HCT116 (cell line): ENCODE measurements at regions not wholly inside any gene's neighbourhood (a gene's known extent, or its start where the extent isn't known, plus 50 kb on each side); places are given as distances from the start of the nearest gene placed in this dataset.

ENCODE experiments used
- ATAC-seq: fragments of 200-7000 bp; cut with Tn5 transposase; 2 replicates; pipeline ENCODE4 v1.9.1; 2020; ENCODE audit warnings: mild to moderate bottlenecking, moderate library complexity
- BruUV-seq: library from RNA; stranded (reverse); fragments of 400-500 nt; replicated peaks from 2 replicates; lab custom pipeline; 2021; lab: Mats Ljungman, UMichigan
- CTCF ChIA-PET: fragments of 300-600 bp; sonication (Branson Sonifier 250); formaldehyde crosslinking; loops from one replicate; lab custom pipeline; 2021; ENCODE audit warnings: antibody characterized with exemption; lab: Charles Lee
- POLR2A ChIA-PET: fragments of 300-600, 350-600 bp; sonication (Branson Sonifier 250); formaldehyde crosslinking; loops from one replicate; lab custom pipeline; 2021; ENCODE audit warnings: antibody characterized with exemption; lab: Charles Lee
- RAD21 ChIA-PET, 2 experiments: fragments of 300-600 bp; sonication (Branson Sonifier 250); formaldehyde crosslinking; loops; one replicate each; lab custom pipeline; 2023; ENCODE audit warnings: low total read pairs in 2 of 2; ENCODE audit not compliant: uncharacterized antibody in 2 of 2, unreplicated experiment in 2 of 2, low non-redundant PET in 1 of 2; lab: Charles Lee
- DNase-seq: peaks from one replicate; pipeline ENCODE4 v3.0.0-alpha.2; 2010; ENCODE audit warnings: low read depth, low spot score
- H2AFZ ChIP-seq: fragments of 200-600 bp; shearing (Covaris generic), sonication (generic); 2 replicates; pipeline ENCODE4 v1.6.1; 2017; ENCODE audit warnings: low read depth, mixed run types, mixed read lengths, antibody characterized with exemption, low read length; ENCODE audit not compliant: poor library complexity, severe bottlenecking
- H3K27ac ChIP-seq: 2 replicates; pipeline ENCODE4 v1.5.1; 2012; ENCODE audit warnings: low read depth, low read length
- H3K27me3 ChIP-seq: fragments of 200-600 bp; sonication (generic); 2 replicates; pipeline ENCODE4 v1.6.1; 2016; ENCODE audit warnings: mixed run types, low read length, mixed read lengths; ENCODE audit not compliant: insufficient read depth
- H3K36me3 ChIP-seq, 2 experiments: fragments of 200-500 bp in 1 of 2; fragments of 200-600 bp in 1 of 2; sonication (Bioruptor generic) in 1 of 2; sonication (generic) in 1 of 2; 2 replicates each; pipeline versions ENCODE4 v1.5.1 to v1.6.1; 2014 to 2016; ENCODE audit warnings: low read length in 2 of 2, inconsistent platforms in 1 of 2, mixed read lengths in 1 of 2, mixed run types in 1 of 2; ENCODE audit not compliant: insufficient read depth in 2 of 2, control insufficient read depth in 1 of 2
- H3K4me1 ChIP-seq, 2 experiments: fragments of 200-600 bp in 1 of 2; sonication (generic) in 1 of 2; 2 replicates each; pipeline versions ENCODE4 v1.5.1 to v1.6.1; 2012 to 2017; ENCODE audit warnings: low read length in 2 of 2, inconsistent platforms in 1 of 2, mild to moderate bottlenecking in 1 of 2, mixed read lengths in 1 of 2, mixed run types in 1 of 2, moderate library complexity in 1 of 2; ENCODE audit not compliant: insufficient read depth in 2 of 2, control insufficient read depth in 1 of 2
- H3K4me2 ChIP-seq: fragments of 200-600 bp; sonication (generic); 2 replicates; pipeline ENCODE4 v1.6.1; 2017; ENCODE audit warnings: mixed run types, low read length, mixed read lengths
- H3K4me3 ChIP-seq, 2 experiments: fragments of 200-600 bp in 1 of 2; sonication (generic) in 1 of 2; replicated peaks in 1 of 2; 2 replicates each; pipeline ENCODE4 v1.5.1; 2011 to 2016; ENCODE audit warnings: low read length in 2 of 2, control low read depth in 1 of 2, low read depth in 1 of 2, mild to moderate bottlenecking in 1 of 2, mixed read lengths in 1 of 2, mixed run types in 1 of 2
- H3K79me2 ChIP-seq: fragments of 200-600 bp; sonication (generic); 2 replicates; pipeline ENCODE4 v1.6.1; 2017; ENCODE audit warnings: mild to moderate bottlenecking, mixed run types, low read length, moderate library complexity, mixed read lengths; ENCODE audit not compliant: insufficient read depth
- H3K9ac ChIP-seq: fragments of 200-600 bp; sonication (generic); 2 replicates; pipeline ENCODE4 v1.6.1; 2016; ENCODE audit warnings: low read length, mixed read lengths
- H3K9me2 ChIP-seq: fragments of 200-600 bp; sonication (generic), shearing (Covaris generic); 2 replicates; pipeline ENCODE4 v1.6.1; 2017; ENCODE audit warnings: mixed run types, mild to moderate bottlenecking, moderate library complexity; ENCODE audit not compliant: insufficient read depth
- H3K9me3 ChIP-seq, 2 experiments: fragments of 200-500 bp in 1 of 2; fragments of 200-600 bp in 1 of 2; sonication (Bioruptor generic) in 1 of 2; sonication (generic) in 1 of 2; 2 replicates each; pipeline ENCODE4 v1.6.1; 2014 to 2017; ENCODE audit warnings: low read length in 2 of 2, mixed read lengths in 2 of 2, inconsistent platforms in 1 of 2, low read depth in 1 of 2, mild to moderate bottlenecking in 1 of 2, mixed run types in 1 of 2, moderate library complexity in 1 of 2; ENCODE audit not compliant: control insufficient read depth in 1 of 2, insufficient read depth in 1 of 2
- H4K20me1 ChIP-seq: fragments of 200-600 bp; sonication (generic), shearing (Covaris generic); 2 replicates; pipeline ENCODE4 v1.6.1; 2017; ENCODE audit warnings: mixed run types, mild to moderate bottlenecking, moderate library complexity; ENCODE audit not compliant: insufficient read depth
- CTCF ChIP-seq, 3 experiments: fragments of 200-600 bp in 1 of 3; sonication (generic) in 1 of 3; IDR thresholded peaks in 2 of 3; conservative IDR thresholded peaks in 1 of 3; 2 replicates each; pipeline ENCODE4 v1.5.1; 2012 to 2017; ENCODE audit warnings: low read depth in 2 of 3, low read length in 2 of 3, antibody characterized with exemption in 1 of 3, borderline replicate concordance in 1 of 3, control low read depth in 1 of 3, mild to moderate bottlenecking in 1 of 3, mixed read lengths in 1 of 3, mixed run types in 1 of 3, moderate library complexity in 1 of 3; ENCODE audit not compliant: insufficient read depth in 1 of 3
- ELF1 ChIP-seq: IDR thresholded peaks from 2 replicates; pipeline ENCODE4 v1.6.1; 2012; ENCODE audit warnings: low read depth, borderline replicate concordance
- EZH2 ChIP-seq: fragments of 200-600 bp; sonication (generic); IDR thresholded peaks from 2 replicates; pipeline ENCODE4 v1.6.1; 2017; ENCODE audit warnings: antibody characterized with exemption, mixed run types
- EZH2phosphoT487 ChIP-seq: fragments of 200-600 bp; IDR thresholded peaks from 2 replicates; pipeline ENCODE4 v1.6.1; 2018; ENCODE audit warnings: antibody characterized with exemption, borderline replicate concordance
- FOSL1 ChIP-seq: IDR thresholded peaks from 2 replicates; pipeline ENCODE4 v1.6.1; 2012; ENCODE audit warnings: low read depth
- JUND ChIP-seq: IDR thresholded peaks from 2 replicates; pipeline ENCODE4 v1.6.1; 2012
- MAX ChIP-seq: IDR thresholded peaks from 2 replicates; pipeline ENCODE4 v1.6.1; 2012
- REST ChIP-seq: IDR thresholded peaks from 2 replicates; pipeline ENCODE4 v1.6.1; 2012; ENCODE audit warnings: low read depth
- SIN3A ChIP-seq: IDR thresholded peaks from 2 replicates; pipeline ENCODE4 v1.6.1; 2012; ENCODE audit warnings: low read depth
- SP1 ChIP-seq: IDR thresholded peaks from 2 replicates; pipeline ENCODE4 v1.6.1; 2012; ENCODE audit warnings: low read depth
- SRF ChIP-seq: IDR thresholded peaks from 2 replicates; pipeline ENCODE4 v1.6.1; 2012; ENCODE audit warnings: low read depth
- TCF7L2 ChIP-seq: IDR thresholded peaks from 2 replicates; pipeline ENCODE4 v1.7.0; 2011; ENCODE audit warnings: borderline replicate concordance, inconsistent platforms; ENCODE audit not compliant: insufficient read depth, insufficient read length; ENCODE audit errors: extremely low read depth
- intact Hi-C: fragments of 100-400 bp; cut with micrococcal nuclease; formaldehyde crosslinking; loops from 2 replicates; pipeline ENCODE4 v1.10.0; 2022

GRCh38 chr6:144549837-144550747 is 265.0 kb downstream of the UTRN start:
- no TSS peak for BruUV-seq
- no peak overlapping the region for H3K4me3 ChIP-seq
- no peak overlapping the region for H3K27ac ChIP-seq
- no peaks in the 10 kb centered on the region for H4K20me1 ChIP-seq
- POLR2A ChIA-PET = no interaction called here
- ATAC-seq (no peak), DNase-seq (no peak)
- no peak overlapping the region for H3K4me2 ChIP-seq
- RAD21 ChIA-PET = no interaction called here
- no peaks in the 10 kb centered on the region for H3K9me3 ChIP-seq
- H3K27me3 ChIP-seq = no peaks in the 10 kb centered on the region
- no peaks in the 10 kb centered on the region for H3K36me3 ChIP-seq
- CTCF ChIA-PET = no interaction called here
- peaks cover 0 to 5% of the 10 kb centered on the region in 2 experiments; a peak in 1 of 4 replicates for H3K4me1 ChIP-seq
- TF ChIP-seq EZH2 (no peak), TCF7L2 (no peak), ELF1 (no peak), SP1 (no peak), CTCF (IDR thresholded peaks at IDR 0.05 in 2 of 3, conservative IDR thresholded peaks at IDR 0.05 in 1 of 3; ENCODE audit: borderline replicate concordance in 1 of 3, insufficient read depth in 1 of 3, low read depth in 2 of 3, low read length in 2 of 3) (no peak), REST (no peak), MAX (no peak), SRF (no peak), FOSL1 (no peak), EZH2phosphoT487 (no peak), JUND (no peak), SIN3A (no peak)
- H3K79me2 ChIP-seq = no peaks in the 10 kb centered on the region
- no peak overlapping the region for H3K9ac ChIP-seq
- intact Hi-C loops = no loop called here
- no peaks in the 10 kb centered on the region for H3K9me2 ChIP-seq
- no peak overlapping the region for H2AFZ ChIP-seq
